Keratinocyte (primary cell): ENCODE measurements at regions not wholly inside any gene's neighbourhood (a gene's known extent, or its start where the extent isn't known, plus 50 kb on each side); places are given as distances from the start of the nearest gene placed in this dataset.

ENCODE experiments used
- CTCF ChIP-seq, 3 experiments: IDR thresholded peaks in 1 of 3; conservative IDR thresholded peaks in 1 of 3; optimal IDR thresholded peaks in 1 of 3; 2 replicates in 2 of 3; 3 replicates in 1 of 3; pipeline versions ENCODE3 to v1.5.1; 2011; ENCODE audit warnings: low read length in 3 of 3, mild to moderate bottlenecking in 3 of 3, moderate library complexity in 2 of 3, control low read depth in 1 of 3, inconsistent platforms in 1 of 3; ENCODE audit not compliant: insufficient read depth in 2 of 3; ENCODE audit errors: extremely low read depth in 1 of 3
- EZH2 ChIP-seq: IDR thresholded peaks from one replicate; pipeline ENCODE4 v1.6.1; 2012; ENCODE audit warnings: inconsistent platforms, mild to moderate bottlenecking, low read length, moderate library complexity

- TF ChIP-seq CTCF (optimal IDR thresholded peaks at IDR 0.05 in 1 of 3, IDR thresholded peaks at IDR 0.05 in 1 of 3, conservative IDR thresholded peaks at IDR 0.05 in 1 of 3; ENCODE audit: extremely low read depth in 1 of 3, insufficient read depth in 2 of 3, low read length in 3 of 3), result no peak
- no peak for TF ChIP-seq EZH2
These were observed 185.8 kb upstream of the PHYHIPL start for GRCh38 chr10:58990693-58991092.
